ENCODE measurements at regions not wholly inside any gene's neighbourhood (a gene's known extent, or its start where the extent isn't known, plus 50 kb on each side); places are given as distances from the start of the nearest gene placed in this dataset.

DNA sequence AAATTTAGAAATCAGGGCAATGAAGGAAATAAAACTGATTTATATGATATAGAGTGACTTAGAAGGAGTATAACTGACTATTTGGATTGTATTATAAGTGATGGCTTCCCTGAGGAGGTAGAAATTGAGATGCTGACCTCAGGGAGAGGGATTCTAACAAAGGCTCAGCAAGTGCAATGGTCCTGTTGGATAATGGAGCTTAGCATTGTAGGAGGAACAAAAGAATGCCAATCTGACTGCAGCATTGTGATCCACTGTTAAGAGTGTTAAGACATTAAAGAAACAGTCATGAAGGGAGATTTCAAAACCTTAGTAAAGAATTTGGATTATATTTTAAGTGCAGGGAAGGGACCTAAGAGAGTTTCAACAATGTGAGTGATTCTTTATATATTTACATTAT is 158.4 kb upstream of the NAALADL2 start:
- Histone ChIP-seq H3K27me3 (ENCODE audit: control insufficient read depth in 1 of 2, insufficient read depth in 1 of 2, low read length in 2 of 2) (no peaks in the 10 kb centered on the region), H2AFZ (ENCODE audit: low read depth, low read length) (no peak overlapping the region), H3K18ac (ENCODE audit: low read depth in 1 of 2, low read length in 2 of 2) (no peak overlapping the region), H3K23ac (ENCODE audit: low read length in 2 of 2) (no peak overlapping the region), H3K4ac (ENCODE audit: low read depth in 1 of 2, low read length in 2 of 2) (no peak overlapping the region), H3K9ac (ENCODE audit: low read length) (no peak overlapping the region), H3K4me1 (ENCODE audit: control insufficient read depth, insufficient read depth, low read depth, low read length) (no peaks in the 10 kb centered on the region), H3K9me3 (ENCODE audit: control insufficient read depth, low read length) (no peaks in the 10 kb centered on the region), H4K8ac (ENCODE audit: low read length) (no peak overlapping the region), H3K4me2 (ENCODE audit: low read length, poor library complexity, severe bottlenecking) (no peak overlapping the region), H2BK15ac (ENCODE audit: low read depth, poor library complexity, severe bottlenecking) (no peak overlapping the region), H3K79me1 (replicated peaks; ENCODE audit: low read length, poor library complexity, severe bottlenecking) (no peaks in the 10 kb centered on the region), H3K14ac (ENCODE audit: low read length in 2 of 2) (no peak overlapping the region), H4K91ac (ENCODE audit: low read length) (no peak overlapping the region), H2BK120ac (ENCODE audit: low read depth, low read length) (no peak overlapping the region), H2BK5ac (ENCODE audit: low read depth, low read length, poor library complexity, severe bottlenecking) (no peak overlapping the region), H2AK5ac (ENCODE audit: low read length, severe bottlenecking) (no peak overlapping the region), H3K27ac (ENCODE audit: low read length, poor library complexity, severe bottlenecking) (no peak overlapping the region), H2BK12ac (ENCODE audit: low read length in 2 of 2) (no peak overlapping the region), H3K36me3 (ENCODE audit: control insufficient read depth in 1 of 2, insufficient read depth in 2 of 2, low read depth in 1 of 2, low read length in 2 of 2) (no peaks in the 10 kb centered on the region), H3K4me3 (ENCODE audit: insufficient read depth in 1 of 2, low read depth in 1 of 2, low read length in 2 of 2) (no peak overlapping the region)
- no peak for DNase-seq

- H3K4me2 ChIP-seq (ENCODE audit: low read length, poor library complexity, severe bottlenecking) = no peak overlapping the region
- H2AK5ac ChIP-seq (ENCODE audit: low read length, severe bottlenecking) = no peak overlapping the region
- H3K23ac ChIP-seq (ENCODE audit: low read length in 2 of 2) = no peak overlapping the region
- no peak overlapping the region for H2BK5ac ChIP-seq (ENCODE audit: low read depth, low read length, poor library complexity, severe bottlenecking)
- H4K91ac ChIP-seq (ENCODE audit: low read length) = no peak overlapping the region
- H3K79me1 ChIP-seq (replicated peaks; ENCODE audit: low read length, poor library complexity, severe bottlenecking) = no peaks in the 10 kb centered on the region
- H3K27ac ChIP-seq (ENCODE audit: low read length, poor library complexity, severe bottlenecking) = no peak overlapping the region
- H3K4me1 ChIP-seq (ENCODE audit: control insufficient read depth, insufficient read depth, low read depth, low read length) = no peaks in the 10 kb centered on the region
- no peak overlapping the region for H3K18ac ChIP-seq (ENCODE audit: low read depth in 1 of 2, low read length in 2 of 2)
- no peak overlapping the region for H4K8ac ChIP-seq (ENCODE audit: low read length)
- no peak overlapping the region for H3K4me3 ChIP-seq (ENCODE audit: insufficient read depth in 1 of 2, low read depth in 1 of 2, low read length in 2 of 2)
- H3K14ac ChIP-seq (ENCODE audit: low read length in 2 of 2) = no peak overlapping the region
- no peaks in the 10 kb centered on the region for H3K36me3 ChIP-seq (ENCODE audit: control insufficient read depth in 1 of 2, insufficient read depth in 2 of 2, low read depth in 1 of 2, low read length in 2 of 2)
- DNase-seq = peak; percentile 6
- H3K27me3 ChIP-seq (ENCODE audit: control insufficient read depth in 1 of 2, insufficient read depth in 1 of 2, low read length in 2 of 2) = no peaks in the 10 kb centered on the region
- no peak overlapping the region for H3K4ac ChIP-seq (ENCODE audit: low read depth in 1 of 2, low read length in 2 of 2)
- no peak overlapping the region for H2BK120ac ChIP-seq (ENCODE audit: low read depth, low read length)
- no peak overlapping the region for H2BK12ac ChIP-seq (ENCODE audit: low read length in 2 of 2)
- 86% methylated on average over 2 of the region's 2 CpGs for WGBS
- no peak overlapping the region for H2AFZ ChIP-seq (ENCODE audit: low read depth, low read length)
- H3K9ac ChIP-seq (ENCODE audit: low read length) = no peak overlapping the region
- no peaks in the 10 kb centered on the region for H3K9me3 ChIP-seq (ENCODE audit: control insufficient read depth, low read length)
- H2BK15ac ChIP-seq (ENCODE audit: low read depth, poor library complexity, severe bottlenecking) = no peak overlapping the region
Observed at GRCh38 chr3:174710612-174711011, 148.5 kb upstream of the NAALADL2 start.

GRCh38 chr3:174715386-174715785 is 143.7 kb upstream of the NAALADL2 start:
- Histone ChIP-seq H3K36me3 (ENCODE audit: control insufficient read depth in 1 of 2, insufficient read depth in 2 of 2, low read depth in 1 of 2, low read length in 2 of 2) (no peaks in the 10 kb centered on the region), H3K4me1 (ENCODE audit: control insufficient read depth, insufficient read depth, low read depth, low read length) (no peaks in the 10 kb centered on the region), H2AFZ (ENCODE audit: low read depth, low read length) (no peak overlapping the region), H2BK12ac (ENCODE audit: low read length in 2 of 2) (no peak overlapping the region), H3K9ac (ENCODE audit: low read length) (no peak overlapping the region), H3K27me3 (ENCODE audit: control insufficient read depth in 1 of 2, insufficient read depth in 1 of 2, low read length in 2 of 2) (no peaks in the 10 kb centered on the region), H3K27ac (ENCODE audit: low read length, poor library complexity, severe bottlenecking) (no peak overlapping the region), H3K14ac (ENCODE audit: low read length in 2 of 2) (no peak overlapping the region), H2AK5ac (ENCODE audit: low read length, severe bottlenecking) (no peak overlapping the region), H2BK15ac (ENCODE audit: low read depth, poor library complexity, severe bottlenecking) (no peak overlapping the region), H3K4me3 (ENCODE audit: insufficient read depth in 1 of 2, low read depth in 1 of 2, low read length in 2 of 2) (no peak overlapping the region), H2BK120ac (ENCODE audit: low read depth, low read length) (no peak overlapping the region), H3K9me3 (ENCODE audit: control insufficient read depth, low read length) (no peaks in the 10 kb centered on the region), H2BK5ac (ENCODE audit: low read depth, low read length, poor library complexity, severe bottlenecking) (no peak overlapping the region), H4K91ac (ENCODE audit: low read length) (no peak overlapping the region), H3K4me2 (ENCODE audit: low read length, poor library complexity, severe bottlenecking) (no peak overlapping the region), H3K18ac (ENCODE audit: low read depth in 1 of 2, low read length in 2 of 2) (no peak overlapping the region), H4K8ac (ENCODE audit: low read length) (no peak overlapping the region), H3K4ac (ENCODE audit: low read depth in 1 of 2, low read length in 2 of 2) (no peak overlapping the region), H3K79me1 (replicated peaks; ENCODE audit: low read length, poor library complexity, severe bottlenecking) (no peaks in the 10 kb centered on the region), H3K23ac (ENCODE audit: low read length in 2 of 2) (no peak overlapping the region)
- DNase-seq = no peak

DNA sequence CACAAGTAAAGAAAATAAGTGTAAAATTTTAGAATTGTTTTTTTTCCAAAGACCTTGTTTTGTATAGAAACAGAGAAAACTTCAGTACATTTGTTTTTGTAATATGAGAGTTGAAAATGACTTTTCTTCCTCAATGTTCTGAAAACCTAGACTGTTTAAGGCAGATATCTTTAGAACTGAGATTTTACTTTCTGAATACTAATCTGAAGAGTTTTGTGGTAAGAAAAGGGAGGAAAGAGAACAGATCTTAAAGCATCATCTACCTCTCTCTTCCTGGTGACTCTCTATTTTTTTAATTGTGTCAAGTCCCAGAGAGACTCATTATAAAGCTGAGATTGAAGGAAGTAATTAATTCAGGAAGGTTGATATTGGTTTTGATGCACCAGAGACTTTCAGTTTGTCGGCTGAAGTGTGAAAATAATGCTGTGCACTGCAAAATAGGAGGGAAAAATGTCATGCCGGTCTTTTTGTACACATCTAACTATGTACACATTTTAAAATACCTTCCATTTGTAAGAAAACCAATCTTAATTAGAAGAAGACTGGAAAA is 142.1 kb upstream of the NAALADL2 start:
- H3K4ac ChIP-seq (ENCODE audit: low read depth in 1 of 2, low read length in 2 of 2) = no peak overlapping the region

More for the DNA sequence above, 142.1 kb upstream of the NAALADL2 start:
- Histone ChIP-seq H2AFZ (ENCODE audit: low read depth, low read length) (no peak overlapping the region), H3K9me3 (ENCODE audit: control insufficient read depth, low read length) (peaks cover 3% of the 10 kb centered on the region), H3K36me3 (ENCODE audit: control insufficient read depth in 1 of 2, insufficient read depth in 2 of 2, low read depth in 1 of 2, low read length in 2 of 2) (no peaks in the 10 kb centered on the region), H2AK5ac (ENCODE audit: low read length, severe bottlenecking) (no peak overlapping the region), H3K14ac (ENCODE audit: low read length in 2 of 2) (no peak overlapping the region), H3K23ac (ENCODE audit: low read length in 2 of 2) (no peak overlapping the region), H3K4me3 (ENCODE audit: insufficient read depth in 1 of 2, low read depth in 1 of 2, low read length in 2 of 2) (no peak overlapping the region), H2BK120ac (ENCODE audit: low read depth, low read length) (no peak overlapping the region), H3K79me1 (replicated peaks; ENCODE audit: low read length, poor library complexity, severe bottlenecking) (no peaks in the 10 kb centered on the region), H2BK5ac (ENCODE audit: low read depth, low read length, poor library complexity, severe bottlenecking) (no peak overlapping the region), H3K9ac (ENCODE audit: low read length) (no peak overlapping the region), H4K91ac (ENCODE audit: low read length) (no peak overlapping the region), H4K8ac (ENCODE audit: low read length) (no peak overlapping the region), H2BK12ac (ENCODE audit: low read length in 2 of 2) (no peak overlapping the region), H3K18ac (ENCODE audit: low read depth in 1 of 2, low read length in 2 of 2) (no peak overlapping the region), H2BK15ac (ENCODE audit: low read depth, poor library complexity, severe bottlenecking) (no peak overlapping the region), H3K27me3 (ENCODE audit: control insufficient read depth in 1 of 2, insufficient read depth in 1 of 2, low read length in 2 of 2) (no peaks in the 10 kb centered on the region), H3K4me1 (ENCODE audit: control insufficient read depth, insufficient read depth, low read depth, low read length) (no peaks in the 10 kb centered on the region), H3K4me2 (ENCODE audit: low read length, poor library complexity, severe bottlenecking) (no peak overlapping the region), H3K27ac (ENCODE audit: low read length, poor library complexity, severe bottlenecking) (no peak overlapping the region)
- no peak for DNase-seq
- WGBS = no CpG with 5 or more reads among the region's 2 CpGs

All from mesenchymal stem cell (in vitro differentiated cells and primary cell).